SK-N-MC (cell line): ENCODE measurements at regions not wholly inside any gene's neighbourhood (a gene's known extent, or its start where the extent isn't known, plus 50 kb on each side); places are given as distances from the start of the nearest gene placed in this dataset.

Experiments used
- DNase-seq: peaks from one replicate; pipeline ENCODE4 v3.0.0-alpha.2; 2011; ENCODE audit warnings: low read depth, low spot score
- H3K27ac ChIP-seq: fragments of 200-600 bp; sonication (generic); 2 replicates; pipeline ENCODE4 v1.5.1; 2016; ENCODE audit warnings: mixed run types
- H3K36me3 ChIP-seq: fragments of 200-600 bp; sonication (generic); 2 replicates; pipeline ENCODE4 v1.6.1; 2017; ENCODE audit warnings: antibody characterized with exemption, low read length, mixed read lengths; ENCODE audit not compliant: insufficient read depth
- H3K4me3 ChIP-seq: fragments of 200-600 bp; sonication (generic); 2 replicates; pipeline ENCODE4 v1.5.1; 2016
- H3K9ac ChIP-seq: fragments of 200-600 bp; sonication (generic); 2 replicates; pipeline ENCODE4 v1.8.0; 2017; ENCODE audit warnings: mixed run types, mixed read lengths; ENCODE audit not compliant: insufficient read length
- H3K9me3 ChIP-seq: fragments of 200-600 bp; sonication (generic); 2 replicates; pipeline ENCODE4 v1.6.1; 2017; ENCODE audit warnings: low read depth, mild to moderate bottlenecking, antibody characterized with exemption, low read length, moderate library complexity, mixed read lengths
- EZH2 ChIP-seq: fragments of 200-600 bp; sonication (generic); IDR thresholded peaks from one replicate; pipeline ENCODE4 v1.6.1; 2017; ENCODE audit warnings: antibody characterized with exemption
- FOXP2 ChIP-seq: optimal IDR thresholded peaks from 2 replicates; pipeline ENCODE3; 2011; ENCODE audit warnings: mild to moderate bottlenecking, moderate library complexity; ENCODE audit not compliant: insufficient read depth; ENCODE audit errors: extremely low read length, control extremely low read depth
- POLR2AphosphoS5 ChIP-seq: IDR thresholded peaks from 2 replicates; pipeline ENCODE4 v1.6.1; 2012; ENCODE audit warnings: mild to moderate bottlenecking, low read depth, low read length, borderline replicate concordance

DNA sequence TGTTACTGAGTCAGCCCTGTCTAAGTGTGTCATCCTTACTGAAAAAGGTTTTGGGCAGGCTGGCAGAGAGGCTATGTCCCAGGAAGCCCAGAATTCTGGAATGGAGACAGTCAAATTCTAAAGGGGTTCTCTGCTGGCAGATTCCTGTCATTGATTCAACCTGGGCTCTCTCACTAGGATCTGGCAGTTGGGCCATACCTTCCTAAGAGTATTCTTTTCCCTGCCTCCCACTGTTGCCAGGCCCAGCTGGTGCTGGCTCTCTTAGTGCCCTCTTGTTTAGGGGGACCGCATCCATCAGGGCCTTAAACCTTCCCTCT is 85.0 kb upstream of the EGLN3 start:
- Histone ChIP-seq H3K27ac (no peak overlapping the region), H3K36me3 (no peaks in the 10 kb centered on the region), H3K9me3 (no peaks in the 10 kb centered on the region), H3K9ac (no peak overlapping the region), H3K4me3 (no peak overlapping the region)
- DNase-seq = no peak
- TF ChIP-seq EZH2 (no peak), FOXP2 (no peak), POLR2AphosphoS5 (no peak)

DNA sequence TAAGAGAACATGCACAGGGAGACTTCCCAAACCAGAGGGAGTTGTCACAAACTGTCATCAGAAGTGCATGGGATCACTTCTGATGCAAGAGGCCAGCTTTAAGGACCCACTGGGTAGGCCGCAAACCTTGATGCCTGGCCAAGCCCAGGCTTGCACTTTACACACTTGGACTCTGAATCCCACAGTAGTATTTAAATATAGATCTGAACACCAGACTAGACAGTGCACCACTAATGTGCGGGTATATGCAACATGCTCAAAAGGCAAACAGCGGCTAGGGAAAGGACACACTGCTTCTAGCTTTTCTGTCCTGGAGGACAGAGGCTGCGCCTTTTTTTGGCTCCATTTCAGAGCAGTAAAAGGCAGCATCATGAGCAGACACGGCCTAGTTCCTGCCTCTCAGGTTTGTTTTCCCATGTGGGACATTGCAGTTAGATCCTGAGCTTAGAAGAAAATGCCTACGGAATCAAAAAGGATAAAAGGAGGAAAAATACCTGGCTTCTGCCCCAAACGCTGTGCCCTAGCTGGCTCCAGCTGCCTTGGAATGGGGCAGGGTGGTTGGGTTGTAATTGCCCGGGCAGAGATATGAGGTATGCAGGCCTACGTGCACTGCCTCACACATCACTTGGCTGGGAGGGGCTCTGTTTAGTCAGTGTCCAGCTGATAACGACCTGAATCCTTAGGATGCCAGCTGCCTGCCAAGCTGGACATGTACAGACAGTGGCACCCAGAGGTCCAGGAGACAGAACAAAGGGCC is 84.5 kb upstream of the EGLN3 start:
- H3K9me3 ChIP-seq = no peaks in the 10 kb centered on the region
- H3K27ac ChIP-seq = no peak overlapping the region
- TF ChIP-seq EZH2 (no peak), POLR2AphosphoS5 (no peak), FOXP2 (no peak)
- no peak overlapping the region for H3K9ac ChIP-seq
- DNase-seq = no peak
- no peaks in the 10 kb centered on the region for H3K36me3 ChIP-seq
- H3K4me3 ChIP-seq = no peak overlapping the region

DNA sequence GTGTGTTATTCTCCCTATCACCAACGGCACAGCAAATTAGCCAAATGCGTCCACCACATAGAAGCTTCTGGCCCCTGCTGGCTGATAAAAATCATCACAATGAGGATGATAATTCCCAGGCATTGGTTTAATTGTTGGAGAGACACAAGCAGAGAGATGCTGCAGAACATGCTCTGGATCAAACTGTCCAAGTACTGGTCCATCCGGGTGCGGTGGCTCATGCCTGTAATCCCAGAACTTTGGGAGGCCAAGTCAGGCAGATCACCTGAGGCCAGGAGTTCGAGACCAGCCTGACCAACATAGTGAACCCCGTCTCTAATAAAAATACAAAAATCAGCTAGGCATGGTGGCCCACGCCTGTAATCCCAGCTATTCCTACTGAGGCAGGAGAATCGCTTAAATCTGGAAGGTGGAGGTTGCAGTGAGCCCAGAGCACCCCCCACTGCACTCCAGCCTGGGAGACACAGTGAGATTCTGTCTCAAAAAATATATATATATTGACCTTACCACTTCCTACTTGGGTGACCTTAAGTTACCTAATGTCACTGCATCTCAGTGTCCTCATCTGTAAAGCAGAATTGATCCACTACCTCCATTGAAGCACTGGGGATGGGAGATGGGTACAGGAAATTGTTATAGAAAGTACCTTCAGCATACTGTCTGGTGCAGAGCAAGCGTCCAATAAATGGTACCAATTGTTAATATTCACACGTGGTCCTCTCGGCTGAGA is 83.7 kb upstream of the EGLN3 start:
- H3K36me3 ChIP-seq = no peaks in the 10 kb centered on the region
- H3K9me3 ChIP-seq = no peaks in the 10 kb centered on the region
- DNase-seq = no peak
- no peak overlapping the region for H3K9ac ChIP-seq
- H3K27ac ChIP-seq = no peak overlapping the region
- TF ChIP-seq EZH2 (no peak), POLR2AphosphoS5 (no peak), FOXP2 (no peak)
- H3K4me3 ChIP-seq = no peak overlapping the region

DNA sequence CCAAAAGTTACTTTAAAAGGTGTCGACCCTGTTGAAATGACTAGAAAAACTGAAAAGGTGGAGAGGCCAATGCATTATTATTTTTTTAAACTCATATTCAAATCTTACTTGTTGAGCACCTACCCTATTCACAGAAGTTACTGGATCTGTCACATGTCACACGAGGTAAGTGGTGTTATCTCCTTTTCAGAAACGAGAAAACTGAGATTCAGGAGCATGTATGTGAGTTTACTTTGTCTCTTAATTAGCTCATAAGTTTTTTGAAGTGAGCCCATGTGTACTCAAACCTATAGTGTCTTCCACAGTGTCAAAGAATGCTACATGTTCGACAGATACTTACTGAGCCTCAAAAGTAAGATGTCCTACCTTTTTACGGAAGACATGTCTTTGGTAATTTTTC is 81.8 kb upstream of the EGLN3 start:
- H3K36me3 ChIP-seq = no peaks in the 10 kb centered on the region
- no peaks in the 10 kb centered on the region for H3K9me3 ChIP-seq
- TF ChIP-seq FOXP2 (no peak), EZH2 (no peak), POLR2AphosphoS5 (no peak)
- no peak for DNase-seq
- no peak overlapping the region for H3K4me3 ChIP-seq
- H3K27ac ChIP-seq = no peak overlapping the region
- H3K9ac ChIP-seq = no peak overlapping the region

DNA sequence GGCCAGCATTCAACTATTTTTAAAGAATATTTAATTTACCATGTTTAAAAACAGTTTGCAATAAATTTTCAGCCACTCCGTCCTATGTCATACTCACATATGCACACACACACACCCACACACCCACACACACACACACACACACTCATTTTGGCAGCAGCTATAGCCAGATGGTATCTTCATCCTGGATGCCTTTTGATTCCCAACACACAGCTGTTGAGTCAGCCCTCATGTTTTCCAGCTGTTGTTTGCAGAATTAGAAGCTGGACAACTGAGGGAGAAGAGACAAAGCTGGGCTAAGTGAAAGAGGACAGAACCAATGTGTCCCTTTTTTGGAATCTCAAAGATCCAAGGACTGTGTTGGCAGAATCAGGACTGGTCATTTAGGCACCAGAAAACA is 80.0 kb upstream of the EGLN3 start:
- H3K9me3 ChIP-seq = no peaks in the 10 kb centered on the region
- no peak for DNase-seq
- no peak overlapping the region for H3K9ac ChIP-seq
- no peak overlapping the region for H3K27ac ChIP-seq
- no peak overlapping the region for H3K4me3 ChIP-seq
- TF ChIP-seq POLR2AphosphoS5 = no peak
- no peak for TF ChIP-seq FOXP2
- no peak for TF ChIP-seq EZH2
- H3K36me3 ChIP-seq = no peaks in the 10 kb centered on the region

DNA sequence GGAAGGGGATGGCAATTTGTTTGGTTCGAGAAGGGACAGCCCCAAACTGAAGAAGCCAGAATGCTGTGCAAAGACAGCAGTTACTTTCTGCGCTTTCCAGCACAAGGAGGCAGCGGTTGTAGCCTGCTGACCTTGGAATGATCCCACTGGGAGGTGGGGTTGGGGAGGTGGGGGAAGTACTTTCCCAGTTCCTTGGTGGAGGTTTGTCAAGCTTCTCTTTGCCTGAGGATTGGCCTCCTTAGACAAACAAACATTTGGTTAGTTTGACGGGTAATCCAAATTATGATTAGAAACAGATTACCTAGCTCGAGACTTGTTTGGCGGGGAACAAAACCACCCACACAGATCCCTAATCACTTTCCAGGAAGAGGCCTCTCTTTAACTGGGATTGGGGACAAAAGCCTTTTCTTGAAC is 79.1 kb upstream of the EGLN3 start:
- no peak overlapping the region for H3K9ac ChIP-seq
- no peak for DNase-seq
- H3K4me3 ChIP-seq = no peak overlapping the region
- H3K9me3 ChIP-seq = no peaks in the 10 kb centered on the region
- H3K36me3 ChIP-seq = no peaks in the 10 kb centered on the region
- H3K27ac ChIP-seq = no peak overlapping the region
- TF ChIP-seq EZH2 (no peak), FOXP2 (no peak), POLR2AphosphoS5 (no peak)

DNA sequence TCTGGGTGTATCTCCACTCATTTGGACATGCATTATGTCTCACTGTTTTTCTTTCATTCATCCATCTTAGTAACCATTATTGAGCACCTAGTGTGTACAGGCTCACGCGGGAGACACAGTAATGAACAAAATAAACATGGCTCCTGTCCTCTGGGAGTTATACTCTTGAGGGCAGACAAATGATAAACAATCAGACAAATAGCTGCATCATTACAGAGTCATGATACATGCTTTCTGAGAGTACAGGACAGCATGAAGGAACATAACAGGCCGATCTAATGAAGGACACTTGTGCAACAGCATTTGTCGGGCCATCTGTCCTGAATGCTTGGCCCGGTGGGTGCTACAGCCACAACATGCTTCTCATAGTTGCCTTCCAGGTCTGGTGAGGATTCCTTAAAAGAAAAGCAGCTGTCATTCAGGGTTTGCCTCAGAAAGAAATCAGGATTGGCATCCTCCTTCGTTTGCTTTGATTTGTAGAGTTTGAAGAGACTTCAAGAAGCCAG is 77.2 kb upstream of the EGLN3 start:
- TF ChIP-seq POLR2AphosphoS5 = no peak
- TF ChIP-seq FOXP2 = no peak
- no peak for TF ChIP-seq EZH2
- Histone ChIP-seq H3K36me3 (no peaks in the 10 kb centered on the region), H3K9me3 (no peaks in the 10 kb centered on the region), H3K9ac (no peak overlapping the region), H3K27ac (no peak overlapping the region), H3K4me3 (no peak overlapping the region)
- no peak for DNase-seq

DNA sequence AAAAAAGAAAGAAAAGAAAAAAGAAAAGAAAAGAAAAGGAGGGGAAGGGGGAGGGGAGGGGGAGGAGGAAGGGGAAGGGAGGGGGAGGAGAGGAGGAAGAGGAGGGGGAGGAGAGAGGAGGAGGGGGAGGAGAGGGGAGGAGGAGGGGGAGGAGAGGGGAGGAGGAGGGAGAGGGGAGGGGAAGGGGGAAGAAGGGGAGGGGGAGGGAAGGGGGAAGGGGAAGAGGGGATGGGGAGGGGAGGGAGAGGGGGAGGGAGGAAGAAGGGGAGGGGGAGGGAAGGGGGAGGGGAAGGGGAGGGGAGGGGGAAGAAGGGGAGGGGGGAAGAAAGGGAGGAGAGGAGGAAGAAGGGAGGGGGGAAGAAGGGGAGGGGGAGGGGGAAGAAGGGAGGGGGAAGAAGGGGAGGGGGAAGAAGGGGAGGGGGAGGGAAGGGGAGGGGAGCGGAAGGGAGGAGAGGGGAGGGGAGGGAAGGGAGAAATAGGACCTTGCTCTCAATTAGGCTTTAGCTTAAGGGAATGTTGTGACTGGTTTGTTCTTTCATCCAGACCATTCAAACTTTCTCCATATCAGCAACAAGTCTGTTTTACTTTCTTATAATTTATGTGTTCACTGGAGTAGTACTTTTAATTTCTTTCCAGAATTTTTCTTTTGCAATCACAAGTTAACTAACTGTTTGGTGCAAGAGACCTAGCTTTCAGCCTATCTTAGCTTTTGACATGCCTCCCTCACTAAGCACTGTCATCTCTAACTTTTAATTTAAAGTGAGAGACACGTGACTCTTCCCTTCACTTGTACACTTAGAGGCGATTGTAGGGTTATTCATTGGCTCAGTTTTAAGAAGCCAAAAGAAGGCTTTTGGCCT is 76.5 kb upstream of the EGLN3 start:
- Histone ChIP-seq H3K36me3 (no peaks in the 10 kb centered on the region), H3K27ac (no peak overlapping the region), H3K9ac (no peak overlapping the region), H3K9me3 (no peaks in the 10 kb centered on the region), H3K4me3 (no peak overlapping the region)
- no peak for DNase-seq
- TF ChIP-seq POLR2AphosphoS5 (no peak), EZH2 (no peak), FOXP2 (no peak)
